CD4-positive, CD25-positive, alpha-beta regulatory T cell (primary cell): ENCODE measurements at regions not wholly inside any gene's neighbourhood (a gene's known extent, or its start where the extent isn't known, plus 50 kb on each side); places are given as distances from the start of the nearest gene placed in this dataset.

Experiments used
- ATAC-seq, 2 donors: fragments of 150-1000 bp; cut with Tn5 transposase; one replicate each; pipeline ENCODE4 v1.10.0; 2021; ENCODE audit warnings: low read depth in 2 of 2, moderate number of reproducible peaks in 2 of 2, moderate library complexity in 1 of 2
- DNase-seq, 3 donors: peaks; one replicate each; pipeline versions ENCODE4 v3.0.0 to v3.0.0-alpha.2; 2012 to 2022; ENCODE audit warnings: mixed read lengths in 1 of 3
- H3K27ac ChIP-seq: one replicate; pipeline ENCODE4 v1.7.0; 2013; ENCODE audit warnings: mild to moderate bottlenecking, low read length; ENCODE audit not compliant: insufficient read depth, poor library complexity, severe bottlenecking
- H3K27me3 ChIP-seq: one replicate; pipeline ENCODE4 v1.7.0; 2013; ENCODE audit warnings: low read length; ENCODE audit not compliant: control insufficient read depth, insufficient read depth
- H3K36me3 ChIP-seq: one replicate; pipeline ENCODE4 v1.7.0; 2013; ENCODE audit warnings: mild to moderate bottlenecking, low read length, moderate library complexity; ENCODE audit not compliant: control insufficient read depth, insufficient read depth
- H3K4me1 ChIP-seq: 2 replicates; pipeline ENCODE4 v1.7.0; 2013; ENCODE audit warnings: mild to moderate bottlenecking, low read length; ENCODE audit not compliant: insufficient read depth, control insufficient read depth, poor library complexity, severe bottlenecking
- H3K4me3 ChIP-seq: one replicate; pipeline ENCODE4 v1.7.0; 2013; ENCODE audit warnings: low read depth, mild to moderate bottlenecking, low read length, moderate library complexity
- H3K9me3 ChIP-seq, 2 experiments: 1 replicate in 1 of 2; 2 replicates in 1 of 2; pipeline ENCODE4 v1.7.0; 2013; ENCODE audit warnings: low read length in 2 of 2, mild to moderate bottlenecking in 1 of 2, moderate library complexity in 1 of 2; ENCODE audit not compliant: control insufficient read depth in 2 of 2
- H3K27ac Mint-ChIP-seq, 3 donors: one replicate each; pipeline ENCODE4 v1.8.0; 2020 to 2022; ENCODE audit warnings: mild to moderate bottlenecking in 3 of 3, mixed read lengths in 3 of 3, moderate library complexity in 2 of 3
- H3K27me3 Mint-ChIP-seq: one replicate; pipeline ENCODE4 v1.8.0; 2022; ENCODE audit warnings: mild to moderate bottlenecking, mixed read lengths
- H3K36me3 Mint-ChIP-seq: one replicate; pipeline ENCODE4 v1.8.0; 2020; ENCODE audit warnings: mixed read lengths
- H3K4me1 Mint-ChIP-seq, 4 donors: one replicate each; pipeline ENCODE4 v1.8.0; 2020 to 2022; ENCODE audit warnings: mixed read lengths in 4 of 4, mild to moderate bottlenecking in 1 of 4
- H3K4me3 Mint-ChIP-seq, 4 donors: one replicate each; pipeline ENCODE4 v1.8.0; 2020 to 2022; ENCODE audit warnings: mild to moderate bottlenecking in 4 of 4, mixed read lengths in 4 of 4, moderate library complexity in 3 of 4
- H3K9me3 Mint-ChIP-seq, 7 donors: one replicate each; pipeline ENCODE4 v1.8.0; 2020 to 2022; ENCODE audit warnings: mixed read lengths in 7 of 7, mild to moderate bottlenecking in 3 of 7, moderate library complexity in 2 of 7

DNA sequence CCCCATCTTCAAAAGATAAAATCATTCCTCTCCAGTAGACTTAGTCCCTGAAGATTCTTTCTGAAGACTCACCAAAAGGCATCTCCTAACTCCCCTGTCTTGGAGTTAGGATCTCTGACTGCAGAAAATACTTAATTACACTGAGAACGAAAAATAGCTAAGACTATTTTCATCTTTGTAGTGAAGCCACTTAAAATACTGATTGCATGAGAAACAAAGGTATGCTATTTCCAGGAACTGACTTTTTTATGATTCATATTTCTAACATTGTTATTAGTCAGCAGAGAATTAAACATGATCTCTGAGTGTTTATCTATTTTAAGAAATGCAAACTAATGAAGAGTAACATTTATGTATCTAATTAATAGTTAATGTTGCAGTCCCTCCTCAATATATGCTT is 71.8 kb upstream of the NR3C2 start:
- no peak for ATAC-seq
- H3K27me3 ChIP-seq: no peaks in the 10 kb centered on the region
- peaks cover 0 to 16% (median 3%) of the 10 kb centered on the region in 7 donors for H3K9me3 Mint-ChIP-seq
- no peaks in the 10 kb centered on the region for H3K36me3 ChIP-seq
- no peaks in the 10 kb centered on the region for H3K9me3 ChIP-seq
- no peaks in the 10 kb centered on the region for H3K4me1 Mint-ChIP-seq
- no peak overlapping the region for H3K4me3 Mint-ChIP-seq
- no peak overlapping the region for H3K27ac Mint-ChIP-seq
- H3K27me3 Mint-ChIP-seq: no peaks in the 10 kb centered on the region
- no peaks in the 10 kb centered on the region for H3K4me1 ChIP-seq
- H3K4me3 ChIP-seq: no peak overlapping the region
- DNase-seq: peak in 1 of 3 donors; percentile 4
- no peak overlapping the region for H3K27ac ChIP-seq
- no peaks in the 10 kb centered on the region for H3K36me3 Mint-ChIP-seq

- H3K36me3 ChIP-seq: no peaks in the 10 kb centered on the region
- Mint-ChIP-seq H3K36me3 (peaks cover under 1% of the 10 kb centered on the region), H3K4me1 (no peaks in the 10 kb centered on the region), H3K27me3 (no peaks in the 10 kb centered on the region), H3K4me3 (no peak overlapping the region), H3K9me3 (peaks cover 0 to 5% (median 0%) of the 10 kb centered on the region in 7 donors), H3K27ac (no peak overlapping the region)
- no peak for DNase-seq
- no peak overlapping the region for H3K27ac ChIP-seq
- H3K27me3 ChIP-seq: no peaks in the 10 kb centered on the region
- H3K9me3 ChIP-seq: no peaks in the 10 kb centered on the region
- no peak overlapping the region for H3K4me3 ChIP-seq
- no peaks in the 10 kb centered on the region for H3K4me1 ChIP-seq
- no peak for ATAC-seq
These were observed 68.0 kb upstream of the NR3C2 start for GRCh38 chr4:148510211-148510610.

GRCh38 chr4:148503681-148504080 is 61.5 kb upstream of the NR3C2 start:
- Histone ChIP-seq H3K9me3 (no peaks in the 10 kb centered on the region), H3K4me1 (no peaks in the 10 kb centered on the region), H3K4me3 (no peak overlapping the region), H3K27ac (no peak overlapping the region), H3K27me3 (no peaks in the 10 kb centered on the region), H3K36me3 (no peaks in the 10 kb centered on the region)
- Mint-ChIP-seq H3K36me3 (peaks cover 7% of the 10 kb centered on the region), H3K4me3 (no peak overlapping the region), H3K4me1 (no peaks in the 10 kb centered on the region), H3K9me3 (peaks cover 0 to 5% (median 0%) of the 10 kb centered on the region in 7 donors), H3K27me3 (no peaks in the 10 kb centered on the region), H3K27ac (no peak overlapping the region)
- DNase-seq: no peak
- no peak for ATAC-seq

DNA sequence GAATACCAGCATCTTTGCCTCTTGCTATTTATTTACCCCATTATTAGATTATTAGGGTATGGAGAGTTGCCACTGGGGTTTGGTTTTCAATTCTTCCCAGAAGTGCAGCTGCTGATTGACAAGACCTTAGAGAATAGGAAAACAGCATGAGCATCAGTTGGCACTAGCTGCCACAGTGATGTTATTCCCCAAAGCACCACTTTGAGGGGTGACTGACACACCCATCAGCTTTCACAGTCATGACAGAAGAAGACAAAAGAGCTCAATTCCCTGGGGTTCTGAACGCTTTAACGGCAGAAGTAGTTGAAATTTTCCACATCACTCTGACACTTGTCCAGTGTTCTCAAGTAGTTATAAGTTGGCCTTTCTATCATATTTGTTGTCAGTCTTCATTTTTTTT is 55.0 kb upstream of the NR3C2 start:
- no peaks in the 10 kb centered on the region for H3K4me1 Mint-ChIP-seq
- no peaks in the 10 kb centered on the region for H3K27me3 ChIP-seq
- no peak for DNase-seq
- H3K4me3 Mint-ChIP-seq: no peak overlapping the region
- H3K27me3 Mint-ChIP-seq: no peaks in the 10 kb centered on the region
- H3K27ac ChIP-seq: no peak overlapping the region
- no peaks in the 10 kb centered on the region for H3K4me1 ChIP-seq
- no peak overlapping the region for H3K27ac Mint-ChIP-seq
- H3K4me3 ChIP-seq: no peak overlapping the region
- peaks cover 0 to 2% (median 0%) of the 10 kb centered on the region in 7 donors for H3K9me3 Mint-ChIP-seq
- peaks cover 3% of the 10 kb centered on the region for H3K36me3 Mint-ChIP-seq
- no peak for ATAC-seq
- H3K36me3 ChIP-seq: no peaks in the 10 kb centered on the region
- no peaks in the 10 kb centered on the region for H3K9me3 ChIP-seq

DNA sequence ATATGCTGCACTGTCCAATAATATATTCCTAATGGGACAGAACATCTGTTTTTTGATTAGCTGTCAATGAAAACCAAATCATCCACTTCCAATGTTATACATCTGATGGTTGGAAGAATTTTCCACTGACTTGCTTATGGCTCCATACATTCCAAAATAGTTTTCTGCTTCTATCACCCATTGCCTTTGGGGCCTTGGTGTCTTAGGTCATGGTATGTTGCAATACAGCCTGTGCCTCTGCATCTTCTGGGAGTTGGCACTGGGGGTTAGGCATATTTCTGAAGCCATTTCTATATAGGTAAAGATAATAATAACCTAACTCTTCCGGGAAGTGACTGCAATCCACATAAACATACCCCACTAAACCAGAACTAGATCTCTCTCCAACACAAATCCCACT is 53.2 kb upstream of the NR3C2 start:
- Mint-ChIP-seq H3K27ac (no peak overlapping the region), H3K9me3 (peaks cover 0 to under 1% (median 0%) of the 10 kb centered on the region in 7 donors), H3K4me3 (no peak overlapping the region), H3K4me1 (no peaks in the 10 kb centered on the region), H3K27me3 (no peaks in the 10 kb centered on the region), H3K36me3 (no peaks in the 10 kb centered on the region)
- Histone ChIP-seq H3K27me3 (no peaks in the 10 kb centered on the region), H3K9me3 (no peaks in the 10 kb centered on the region), H3K4me1 (no peaks in the 10 kb centered on the region), H3K36me3 (no peaks in the 10 kb centered on the region), H3K27ac (no peak overlapping the region), H3K4me3 (no peak overlapping the region)
- DNase-seq (no peak), ATAC-seq (no peak)
